ENCODE measurements at regions not wholly inside any gene's neighbourhood (a gene's known extent, or its start where the extent isn't known, plus 50 kb on each side); places are given as distances from the start of the nearest gene placed in this dataset.

DNA sequence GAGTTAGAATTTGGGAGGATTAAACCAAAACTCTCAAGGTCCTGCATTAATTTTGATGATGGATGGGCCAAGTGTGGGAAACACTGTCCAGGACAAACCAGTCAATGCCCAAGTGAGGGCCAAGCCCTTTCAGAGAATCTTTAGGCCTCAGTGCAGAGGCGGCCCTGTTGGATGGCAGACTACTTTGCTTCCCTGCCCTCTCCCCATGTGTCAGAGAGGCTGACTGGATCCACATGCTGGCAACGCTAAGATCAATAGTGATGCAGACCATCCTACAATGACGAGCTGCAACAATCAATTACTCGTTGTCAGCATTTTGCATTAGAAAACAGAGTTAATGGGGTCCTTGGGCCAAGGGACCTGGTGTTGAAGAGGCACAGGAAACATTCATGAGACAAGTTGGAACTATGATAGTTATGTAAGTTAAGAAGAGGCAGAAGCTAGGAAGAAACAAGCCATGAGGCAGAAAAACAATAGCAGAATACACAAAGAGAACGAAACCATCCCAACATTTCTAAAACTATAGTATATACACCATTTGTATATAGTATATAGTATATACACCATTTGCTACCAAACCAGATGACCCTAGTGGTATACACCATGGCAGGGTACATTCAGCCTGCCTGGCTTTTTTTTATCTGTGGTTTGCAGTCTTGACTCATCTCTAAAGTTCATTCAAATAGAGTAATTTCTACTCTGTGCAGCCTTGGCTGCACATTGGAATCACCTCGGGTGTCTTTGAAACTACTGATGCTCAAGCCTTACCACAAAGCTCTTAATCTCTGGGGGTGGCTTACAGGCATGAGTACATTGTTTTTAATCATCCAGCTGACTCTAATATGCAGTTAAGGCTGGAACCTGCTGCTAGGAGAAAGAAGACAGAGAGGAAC lies 147.7 kb upstream of the GYPA start:
- in situ Hi-C loops (cut with MboI; ENCODE audit: low pct_unique_long_range_greater_than_20kb, low sequenced_read_pairs, unreplicated experiment), result no loop called here
- no peak for DNase-seq (ENCODE audit: low spot score)
- TF ChIP-seq, protein P1, sequence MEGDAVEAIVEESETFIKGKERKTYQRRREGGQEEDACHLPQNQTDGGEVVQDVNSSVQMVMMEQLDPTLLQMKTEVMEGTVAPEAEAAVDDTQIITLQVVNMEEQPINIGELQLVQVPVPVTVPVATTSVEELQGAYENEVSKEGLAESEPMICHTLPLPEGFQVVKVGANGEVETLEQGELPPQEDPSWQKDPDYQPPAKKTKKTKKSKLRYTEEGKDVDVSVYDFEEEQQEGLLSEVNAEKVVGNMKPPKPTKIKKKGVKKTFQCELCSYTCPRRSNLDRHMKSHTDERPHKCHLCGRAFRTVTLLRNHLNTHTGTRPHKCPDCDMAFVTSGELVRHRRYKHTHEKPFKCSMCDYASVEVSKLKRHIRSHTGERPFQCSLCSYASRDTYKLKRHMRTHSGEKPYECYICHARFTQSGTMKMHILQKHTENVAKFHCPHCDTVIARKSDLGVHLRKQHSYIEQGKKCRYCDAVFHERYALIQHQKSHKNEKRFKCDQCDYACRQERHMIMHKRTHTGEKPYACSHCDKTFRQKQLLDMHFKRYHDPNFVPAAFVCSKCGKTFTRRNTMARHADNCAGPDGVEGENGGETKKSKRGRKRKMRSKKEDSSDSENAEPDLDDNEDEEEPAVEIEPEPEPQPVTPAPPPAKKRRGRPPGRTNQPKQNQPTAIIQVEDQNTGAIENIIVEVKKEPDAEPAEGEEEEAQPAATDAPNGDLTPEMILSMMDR (IDR thresholded peaks at IDR 0.05; ENCODE audit: extremely low read depth, insufficient read depth, missing control alignments), result no peak

DNA sequence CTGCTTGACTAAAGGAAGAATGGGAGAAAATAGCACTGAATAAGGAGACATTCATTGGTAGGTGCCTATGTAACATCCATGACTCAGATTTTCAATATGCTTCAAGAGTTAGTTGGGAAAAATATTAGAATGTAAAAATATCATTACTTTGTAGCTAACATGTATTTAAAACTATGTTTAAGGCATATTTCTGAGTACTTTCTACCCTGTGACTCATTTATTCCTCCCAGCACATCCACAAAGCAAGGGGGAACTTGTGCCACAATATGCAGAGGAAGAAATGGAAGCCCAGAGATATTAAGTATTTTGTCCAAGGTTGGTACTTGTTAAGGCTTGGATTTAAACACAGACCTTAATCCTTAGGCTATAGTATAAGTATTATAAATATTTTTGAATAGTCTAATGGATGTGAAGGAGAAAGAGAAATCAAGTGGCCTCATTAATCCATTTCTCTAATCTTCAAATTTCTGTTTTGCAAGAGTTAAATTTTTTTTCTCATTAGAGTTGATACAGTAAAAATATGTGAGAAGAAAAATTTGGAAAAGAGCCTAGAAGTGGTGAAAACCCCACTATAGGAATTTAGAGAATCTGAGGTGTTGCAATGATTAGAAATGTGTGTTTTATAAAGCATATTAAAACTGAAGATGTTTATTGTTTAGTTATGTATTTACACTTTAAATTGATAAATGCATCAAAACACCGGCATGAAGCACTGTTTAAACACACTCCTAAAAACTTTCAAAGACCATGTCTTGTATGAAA lies 149.3 kb upstream of the GYPA start:
- in situ Hi-C loops (cut with MboI; ENCODE audit: low pct_unique_long_range_greater_than_20kb, low sequenced_read_pairs, unreplicated experiment), result no loop called here
- TF ChIP-seq, protein P1 (IDR thresholded peaks at IDR 0.05; ENCODE audit: extremely low read depth, insufficient read depth, missing control alignments), result no peak
- no peak for DNase-seq (ENCODE audit: low spot score)

DNA sequence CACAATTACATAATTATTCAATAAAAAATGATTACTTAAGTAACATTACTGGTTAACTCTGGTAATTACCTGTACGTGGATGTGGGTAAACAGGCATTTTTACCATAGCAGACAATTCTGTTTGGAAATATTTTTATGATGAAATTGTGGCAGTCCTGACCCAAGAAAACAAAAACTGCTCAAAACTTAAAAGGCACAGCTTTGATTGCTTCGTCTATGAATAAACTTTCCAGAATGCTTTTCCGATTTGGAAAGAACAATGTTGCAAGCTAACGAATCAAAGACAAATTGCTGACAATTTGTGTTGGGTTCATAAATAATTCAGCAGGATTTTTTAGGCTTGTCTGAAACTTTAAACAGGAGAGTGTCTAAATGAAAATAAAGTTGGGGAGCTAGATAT lies 150.6 kb upstream of the GYPA start:
- no peak for DNase-seq (ENCODE audit: low spot score)
- in situ Hi-C loops (cut with MboI; ENCODE audit: low pct_unique_long_range_greater_than_20kb, low sequenced_read_pairs, unreplicated experiment), result no loop called here
- TF ChIP-seq, protein P1 (IDR thresholded peaks at IDR 0.05; ENCODE audit: extremely low read depth, insufficient read depth, missing control alignments), result no peak

DNA sequence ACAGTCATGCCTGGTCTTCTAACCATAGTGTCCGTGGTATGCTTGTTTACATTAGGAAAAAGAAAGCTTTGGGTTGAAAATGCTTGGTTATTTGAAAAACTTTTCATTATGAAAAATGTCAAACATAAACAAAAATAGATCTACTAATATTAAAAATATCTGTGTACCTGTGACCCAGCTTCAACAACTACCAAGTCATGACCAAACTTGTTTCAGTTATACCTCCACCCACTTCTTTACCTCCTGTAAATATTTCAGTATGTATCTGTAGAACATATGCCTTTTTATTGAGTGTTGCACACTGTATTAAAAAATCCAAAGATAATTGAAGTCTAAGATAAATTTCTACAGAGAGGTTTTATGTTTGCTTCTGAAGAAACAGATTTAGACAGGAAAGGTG lies 153.7 kb upstream of the GYPA start:
- no peak for DNase-seq (ENCODE audit: low spot score)
- TF ChIP-seq, protein P1 (IDR thresholded peaks at IDR 0.05; ENCODE audit: extremely low read depth, insufficient read depth, missing control alignments), result no peak
- in situ Hi-C loops (cut with MboI; ENCODE audit: low pct_unique_long_range_greater_than_20kb, low sequenced_read_pairs, unreplicated experiment), result no loop called here

DNA sequence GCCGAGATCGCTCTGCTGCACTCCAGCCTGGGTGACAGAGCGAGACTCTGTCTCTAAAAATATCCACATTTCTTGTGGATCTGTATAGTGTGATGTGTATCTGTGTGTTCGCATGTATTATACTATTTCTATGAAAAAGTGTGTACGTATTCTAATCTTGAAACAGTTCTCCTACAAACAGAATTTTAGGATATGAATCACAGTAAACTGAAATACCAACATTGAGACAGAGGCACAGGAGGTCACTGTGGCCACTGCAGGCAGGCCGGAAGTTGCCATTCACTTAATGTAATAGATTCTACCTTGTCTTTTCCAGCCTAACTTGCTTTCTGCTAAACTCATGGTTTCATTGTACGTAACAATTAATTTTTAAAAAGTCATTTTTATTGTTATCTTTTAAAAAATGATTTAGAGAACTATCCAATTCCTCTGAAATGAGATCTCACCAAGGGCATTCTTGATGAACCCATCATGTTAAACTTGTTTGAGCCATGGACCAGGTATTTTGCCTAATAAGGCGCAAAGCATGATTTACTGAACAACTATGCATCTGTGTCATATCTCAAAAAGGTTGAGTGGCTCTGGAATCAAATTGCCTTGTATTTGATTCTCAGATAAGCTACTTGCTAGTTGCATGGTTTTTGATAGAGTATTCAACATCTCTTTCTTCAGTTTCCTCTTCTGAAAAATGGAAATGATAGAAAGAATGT lies 154.9 kb upstream of the GYPA start:
- TF ChIP-seq, protein P1 (IDR thresholded peaks at IDR 0.05; ENCODE audit: extremely low read depth, insufficient read depth, missing control alignments), result no peak
- in situ Hi-C loops (cut with MboI; ENCODE audit: low pct_unique_long_range_greater_than_20kb, low sequenced_read_pairs, unreplicated experiment), result no loop called here
- DNase-seq (ENCODE audit: low spot score), result no peak

DNA sequence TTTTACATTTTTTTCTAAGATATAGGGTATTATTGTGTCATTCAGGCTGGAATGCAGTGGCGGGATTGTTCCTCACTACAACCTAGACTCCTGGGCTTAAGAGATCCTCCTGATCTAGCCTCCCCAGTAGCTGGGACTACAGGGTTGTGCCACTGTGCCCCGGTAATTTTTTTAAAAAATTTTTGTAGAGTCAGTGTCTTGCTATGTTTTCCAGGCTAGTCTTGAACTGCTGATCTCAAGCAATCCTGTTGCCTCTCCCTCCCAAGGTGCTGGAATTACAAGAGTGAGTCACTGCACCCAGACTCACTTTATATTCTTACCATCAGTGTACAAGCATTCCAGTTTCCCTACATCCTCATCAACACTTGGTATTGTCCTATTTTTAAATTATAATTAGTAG lies 156.4 kb upstream of the GYPA start:
- in situ Hi-C loops (cut with MboI; ENCODE audit: low pct_unique_long_range_greater_than_20kb, low sequenced_read_pairs, unreplicated experiment), result no loop called here
- DNase-seq (ENCODE audit: low spot score), result no peak
- TF ChIP-seq, protein P1 (IDR thresholded peaks at IDR 0.05; ENCODE audit: extremely low read depth, insufficient read depth, missing control alignments), result no peak

All from GM13977 (cell line).